HG02759 (cell line): ENCODE measurements at regions not wholly inside any gene's neighbourhood (a gene's known extent, or its start where the extent isn't known, plus 50 kb on each side); places are given as distances from the start of the nearest gene placed in this dataset.

Source experiments
- ATAC-seq: cut with Tn5 transposase; IDR thresholded peaks from one replicate; pipeline ENCODE4 v1.9.1; 2021; ENCODE audit warnings: mild to moderate bottlenecking, moderate library complexity; ENCODE audit not compliant: unreplicated experiment

DNA sequence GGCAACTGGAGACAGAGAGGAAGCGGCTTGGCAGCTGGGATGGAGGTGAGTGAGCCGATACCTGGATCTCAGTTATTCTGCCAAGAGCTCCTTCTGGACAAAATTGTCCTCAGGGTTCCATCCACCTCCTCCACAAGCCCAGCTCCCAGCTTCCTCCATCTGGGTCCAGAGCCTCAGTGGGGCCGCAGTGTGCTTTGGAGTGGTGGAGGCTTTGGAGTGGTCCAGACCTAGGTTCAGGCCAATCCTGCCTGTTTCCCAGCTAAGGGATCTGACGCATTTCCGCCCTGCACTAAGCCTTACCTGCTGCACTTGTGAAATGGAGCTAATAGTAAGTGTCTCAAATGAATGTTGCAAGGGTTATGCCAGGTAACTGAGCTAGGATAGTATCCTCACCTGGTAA lies 355.7 kb upstream of the SHH start:
- no peak for ATAC-seq

DNA sequence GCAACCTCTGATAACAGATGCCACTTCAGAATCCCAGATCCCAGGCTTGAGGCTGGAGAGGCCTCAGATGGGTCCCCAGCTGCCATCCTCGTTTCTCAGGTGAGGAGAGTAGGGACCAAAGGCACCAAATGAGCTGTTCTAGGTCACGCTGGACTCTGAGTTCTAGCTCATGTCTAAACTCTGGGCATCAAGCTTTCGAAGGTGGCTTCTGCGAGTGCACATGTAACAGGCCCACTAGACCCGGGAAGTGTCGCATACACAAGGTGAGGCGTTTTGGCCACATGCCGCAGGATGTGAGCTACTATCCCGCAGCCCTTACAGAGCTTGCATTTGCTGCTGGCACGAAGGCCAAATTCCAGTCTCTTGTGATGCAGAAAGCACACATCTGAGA lies 355.1 kb upstream of the SHH start:
- ATAC-seq = no peak

DNA sequence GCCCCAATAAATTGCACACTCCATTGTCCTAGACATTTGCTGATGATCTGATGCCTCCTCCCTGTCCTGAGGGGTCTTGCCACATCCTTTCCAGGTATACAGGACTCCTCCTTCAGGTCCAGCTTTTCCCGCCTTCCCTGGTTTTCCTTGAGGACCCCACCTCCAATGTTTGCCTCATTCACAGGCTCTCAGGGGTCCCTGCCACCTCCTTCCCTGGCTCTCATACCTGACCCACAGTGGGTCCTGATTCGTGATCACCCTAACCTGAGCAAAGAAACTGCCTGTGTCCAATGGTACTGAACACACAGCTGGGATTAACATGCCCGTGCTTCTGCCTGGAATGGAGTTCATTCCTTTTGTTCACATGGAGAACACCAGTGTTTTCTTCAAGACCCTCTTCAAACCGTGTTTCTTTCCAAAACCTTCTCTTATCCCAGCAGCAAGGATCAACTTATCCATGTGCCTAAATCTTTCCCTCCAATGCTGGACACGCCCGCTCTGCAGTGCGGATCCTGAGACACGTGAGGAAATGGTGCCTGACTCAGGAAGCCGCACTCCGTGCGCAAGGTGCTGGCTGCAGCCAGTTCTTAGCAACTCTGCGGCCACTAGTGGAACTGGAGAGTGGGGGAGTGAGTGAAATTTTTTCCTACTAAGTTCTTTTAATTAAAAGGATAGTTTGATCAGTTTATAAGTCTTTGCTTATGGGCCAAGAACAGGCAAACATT lies 354.6 kb upstream of the SHH start:
- no peak for ATAC-seq

DNA sequence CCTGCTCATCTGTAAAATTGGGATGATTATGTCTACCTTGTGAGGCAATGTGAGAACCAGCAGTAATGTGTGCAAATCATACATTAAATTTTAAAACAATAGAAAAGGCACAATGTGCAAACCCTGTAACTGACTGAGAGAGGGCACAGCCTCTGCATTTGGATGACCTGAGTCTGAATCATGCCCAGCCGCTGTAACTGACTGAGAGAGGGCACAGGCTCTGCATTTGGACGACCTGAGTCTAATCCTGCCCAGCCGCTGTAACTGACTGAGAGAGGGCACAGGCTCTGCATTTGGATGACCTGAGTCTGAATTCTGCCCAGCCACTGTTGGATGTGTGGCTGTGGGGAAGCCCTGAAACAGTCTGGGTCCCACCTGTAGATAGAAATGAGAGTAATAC lies 351.5 kb upstream of the SHH start:
- no peak for ATAC-seq

DNA sequence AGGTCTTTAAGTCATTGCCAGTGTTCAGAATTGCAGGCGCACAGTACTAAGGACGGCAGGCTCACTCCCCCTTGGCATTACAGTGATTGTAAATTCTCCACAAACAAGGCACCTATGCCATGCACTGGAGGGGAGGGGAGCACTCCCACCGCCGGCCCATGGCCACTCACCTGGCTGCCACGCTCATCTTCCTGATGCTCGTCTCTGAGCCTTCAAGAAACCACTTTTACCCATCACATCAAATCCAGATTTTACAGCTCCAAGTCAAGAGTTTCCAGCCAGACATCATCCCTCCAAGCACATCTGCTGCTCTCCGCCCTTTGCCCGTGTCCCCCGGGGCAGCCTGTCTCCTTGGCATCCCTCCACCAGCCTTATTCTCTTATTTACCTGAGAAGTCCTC lies 350.2 kb upstream of the SHH start:
- ATAC-seq = no peak

DNA sequence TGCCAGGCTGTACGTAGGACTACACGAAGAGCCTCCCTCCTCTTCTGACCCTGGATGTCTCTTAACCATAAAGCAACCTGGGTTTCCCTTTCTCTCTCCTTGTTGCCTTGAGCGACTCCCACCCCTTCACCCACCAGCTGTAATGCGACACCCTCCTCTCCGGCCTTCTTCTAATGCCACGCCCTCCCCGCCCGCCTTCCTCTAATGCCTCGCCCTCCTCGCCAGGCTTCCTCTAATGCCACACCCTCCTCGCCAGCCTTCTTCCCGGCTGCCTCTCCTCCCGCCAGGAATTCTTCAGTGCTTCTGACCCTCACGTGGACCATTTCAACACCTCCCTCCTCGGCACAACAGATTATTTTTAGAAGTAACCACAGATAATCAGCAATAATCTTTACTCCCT lies 348.5 kb upstream of the SHH start:
- ATAC-seq = no peak

DNA sequence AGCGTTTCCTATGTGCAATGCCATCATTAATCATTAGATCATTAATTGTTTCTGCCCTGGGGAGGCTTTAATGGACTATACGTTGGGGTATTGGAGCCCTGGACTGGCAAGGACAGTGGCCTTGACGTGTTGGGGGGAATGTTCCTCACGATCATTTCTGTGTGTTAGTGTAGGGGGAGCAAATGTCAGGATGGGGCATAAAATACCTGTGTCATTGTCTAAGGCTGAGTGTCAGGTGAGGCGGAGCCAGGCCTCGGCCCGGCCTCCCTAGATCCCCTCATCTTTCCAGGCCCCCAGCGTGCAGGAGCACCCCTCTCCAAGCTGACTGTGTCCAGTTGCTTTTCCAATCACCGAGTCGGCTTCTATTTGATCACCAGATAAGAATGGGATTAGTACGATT lies 346.4 kb upstream of the SHH start:
- ATAC-seq = no peak

DNA sequence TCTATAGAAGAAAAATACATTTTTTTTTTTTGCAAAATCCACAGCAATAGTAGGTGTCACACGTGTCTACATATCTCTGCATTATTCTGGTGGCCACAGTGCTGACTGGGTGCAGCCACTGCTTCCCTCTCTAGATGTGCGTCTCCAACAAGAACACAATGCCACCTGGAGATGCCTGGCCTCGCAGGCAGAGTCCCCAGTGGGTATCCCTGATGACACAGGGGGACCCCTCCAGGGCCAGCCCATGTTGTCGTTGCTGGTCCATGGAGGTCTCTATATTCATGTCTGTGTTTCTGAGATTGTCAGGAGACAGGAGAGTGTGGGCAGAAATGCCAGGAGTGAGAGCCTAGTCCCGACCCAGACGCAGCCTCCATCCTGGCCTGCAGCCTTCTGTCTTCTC lies 345.9 kb upstream of the SHH start:
- no peak for ATAC-seq

DNA sequence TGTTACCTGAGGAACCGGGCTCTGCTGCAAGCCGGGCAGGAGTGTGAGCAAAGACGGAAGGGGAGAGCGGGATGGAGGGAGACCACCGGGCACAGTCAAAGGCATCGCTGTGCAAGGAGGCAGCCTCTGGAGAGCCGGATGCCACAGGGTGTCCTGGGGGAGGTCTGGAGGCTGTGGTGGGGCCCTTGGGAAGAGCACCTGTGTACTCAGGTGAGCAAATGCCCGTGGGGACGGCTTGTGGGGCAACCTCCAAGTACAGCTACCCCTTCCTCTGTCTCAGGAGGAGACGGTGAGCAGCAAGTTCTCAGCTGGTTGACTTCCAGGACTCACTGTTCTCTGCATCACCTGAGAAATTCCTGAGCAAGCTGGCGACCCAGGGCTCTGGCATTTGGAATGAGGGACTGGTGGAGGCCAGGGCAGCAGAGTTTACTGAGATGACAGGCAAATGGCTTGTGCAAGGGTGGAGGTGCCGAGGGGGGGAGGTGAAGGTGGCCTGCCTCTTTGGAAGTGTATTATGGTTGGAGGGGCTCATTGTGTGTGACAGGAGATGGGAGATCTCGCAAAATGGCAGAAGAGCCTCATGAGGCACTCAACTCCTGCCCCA lies 345.2 kb upstream of the SHH start:
- no peak for ATAC-seq

DNA sequence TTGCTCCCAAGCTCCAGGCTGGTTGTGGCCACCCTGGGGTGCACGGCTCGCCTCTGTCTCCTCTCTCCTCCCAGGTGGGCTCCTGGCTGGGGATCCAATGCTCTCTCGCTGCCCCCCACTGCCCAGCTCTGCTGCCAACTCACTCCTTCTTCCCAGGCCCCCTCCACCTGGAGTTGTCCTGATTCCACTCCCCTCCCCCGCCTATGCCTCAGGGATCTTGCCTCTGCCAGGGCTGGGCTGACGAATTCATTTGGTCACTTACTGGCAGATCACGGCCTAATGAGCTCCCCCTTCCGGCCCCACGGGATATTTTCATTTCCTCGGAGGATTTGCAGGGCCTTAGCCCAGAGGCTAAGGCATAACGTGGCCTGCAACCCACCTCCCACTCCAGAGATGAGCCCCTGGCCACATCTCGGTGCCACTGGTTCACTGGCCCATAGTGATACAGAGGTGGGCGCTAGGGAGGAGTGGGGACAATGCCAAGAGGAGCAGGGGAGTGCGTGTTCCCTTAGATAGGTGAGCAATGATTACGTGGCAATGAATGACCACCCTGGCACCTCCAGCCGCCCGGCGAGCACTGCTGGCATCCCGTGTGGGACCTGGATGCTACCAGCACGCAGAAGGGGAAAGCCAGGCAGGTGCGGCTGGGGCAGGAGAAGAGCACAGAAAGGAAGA lies 344.6 kb upstream of the SHH start:
- no peak for ATAC-seq

DNA sequence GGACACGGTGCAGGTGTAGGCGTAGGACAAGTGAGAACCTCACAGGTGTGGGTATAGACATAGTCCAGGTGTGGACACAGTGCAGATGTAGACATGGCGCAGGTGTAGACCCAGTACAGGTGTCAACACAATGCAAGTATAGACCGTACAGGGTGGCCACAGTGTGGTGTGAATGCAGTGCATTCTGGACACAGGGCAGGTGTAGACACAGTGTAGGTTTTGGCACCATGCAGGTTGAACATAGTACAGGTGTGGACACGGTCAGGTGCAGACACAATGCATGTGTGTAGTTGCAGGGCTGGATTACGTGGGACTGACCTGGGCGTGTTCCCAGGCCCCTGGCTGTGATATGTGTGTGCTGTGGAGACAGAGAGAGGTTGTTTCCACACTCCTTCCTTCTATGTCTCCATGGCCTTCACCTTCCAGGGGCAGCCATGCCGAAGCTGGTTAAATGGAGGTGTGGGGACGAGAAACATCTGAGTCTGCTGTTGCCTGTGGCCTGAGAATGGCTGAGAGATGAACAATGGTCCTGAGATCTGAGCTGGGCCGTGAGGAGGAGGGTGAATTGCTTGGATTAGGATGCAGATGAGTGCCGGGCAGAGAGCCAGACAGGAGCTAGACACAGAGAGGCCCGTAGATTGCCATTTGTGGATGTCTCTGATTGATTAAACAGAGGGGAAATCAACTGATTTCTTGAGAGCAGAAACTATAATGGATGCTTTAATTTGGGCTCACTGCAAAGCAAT lies 343.9 kb upstream of the SHH start:
- ATAC-seq = no peak

DNA sequence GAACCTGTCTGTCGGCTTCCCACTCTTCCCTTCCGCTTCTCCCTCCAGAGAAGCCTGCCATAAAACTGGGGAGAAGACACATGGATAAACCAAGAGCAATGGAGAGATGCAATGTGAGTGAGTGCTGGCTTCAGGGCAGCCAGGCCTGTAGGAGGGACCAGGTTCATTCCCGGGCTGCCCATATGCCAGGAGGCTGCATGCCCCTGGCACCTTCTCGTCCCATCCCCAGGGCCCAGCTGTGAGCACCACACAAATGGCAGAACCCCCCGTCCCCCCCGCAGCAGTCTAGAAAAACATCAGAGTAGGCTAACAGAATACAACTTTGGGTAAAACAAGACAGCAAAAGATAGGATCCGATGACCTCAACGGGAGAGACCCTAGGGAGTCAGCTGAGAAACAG lies 341.3 kb upstream of the SHH start:
- no peak for ATAC-seq

DNA sequence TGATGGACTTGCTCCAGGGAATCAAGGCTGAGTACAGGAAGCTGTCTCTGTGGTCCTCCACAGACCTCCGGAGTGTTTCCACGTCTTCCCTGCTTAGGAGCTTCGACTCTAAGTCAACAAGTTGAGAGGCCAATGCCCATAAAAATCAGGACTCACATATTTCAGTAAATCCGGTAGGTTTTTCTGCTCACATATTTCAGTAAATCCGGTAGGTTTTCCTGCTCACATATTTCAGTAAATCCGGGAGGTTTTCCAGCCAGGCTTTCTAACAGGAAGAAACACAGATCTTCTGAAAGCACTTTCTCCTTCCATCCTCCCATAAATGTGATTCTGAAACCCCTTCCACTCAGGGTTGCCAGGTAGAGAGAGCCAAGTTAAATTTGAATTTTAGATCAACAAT lies 340.1 kb upstream of the SHH start:
- no peak for ATAC-seq

DNA sequence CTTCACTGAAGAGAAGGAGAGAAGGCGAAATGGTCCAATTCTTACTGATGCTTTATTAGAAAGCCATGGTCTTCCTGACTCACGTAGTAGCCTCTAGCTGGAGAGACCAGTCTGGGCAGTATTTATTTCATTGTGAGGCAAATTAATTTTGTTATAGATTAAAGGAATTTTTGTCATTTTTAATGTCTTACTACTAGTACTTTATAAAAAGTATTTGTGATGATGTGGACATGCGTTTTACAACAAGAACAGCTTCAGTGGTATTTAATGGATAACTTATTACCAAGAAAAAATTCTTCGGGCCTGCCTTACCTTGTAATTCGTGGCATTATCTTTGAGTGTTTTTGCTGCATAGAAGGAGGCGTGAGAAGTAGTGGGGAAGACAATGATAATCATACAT lies 339.4 kb upstream of the SHH start:
- ATAC-seq = no peak

DNA sequence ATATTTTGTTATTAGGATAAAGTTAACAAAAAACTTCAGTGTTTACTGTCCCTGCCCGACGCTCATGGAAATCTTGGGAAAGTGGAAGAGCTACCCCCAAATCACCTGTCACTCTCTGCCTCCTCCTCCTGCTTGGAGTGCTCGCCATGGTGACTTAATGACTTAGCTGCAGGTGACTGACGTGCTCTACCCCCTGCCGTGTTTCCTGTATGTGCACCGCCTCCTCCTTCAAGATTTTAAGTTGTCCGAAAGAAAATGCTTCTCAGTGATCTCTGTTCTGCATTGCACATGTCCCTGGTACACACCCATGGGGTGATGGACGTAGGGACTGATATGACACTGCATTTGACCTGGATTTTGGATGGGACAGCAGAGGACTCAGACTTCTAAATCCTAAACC lies 338.8 kb upstream of the SHH start:
- ATAC-seq = no peak

DNA sequence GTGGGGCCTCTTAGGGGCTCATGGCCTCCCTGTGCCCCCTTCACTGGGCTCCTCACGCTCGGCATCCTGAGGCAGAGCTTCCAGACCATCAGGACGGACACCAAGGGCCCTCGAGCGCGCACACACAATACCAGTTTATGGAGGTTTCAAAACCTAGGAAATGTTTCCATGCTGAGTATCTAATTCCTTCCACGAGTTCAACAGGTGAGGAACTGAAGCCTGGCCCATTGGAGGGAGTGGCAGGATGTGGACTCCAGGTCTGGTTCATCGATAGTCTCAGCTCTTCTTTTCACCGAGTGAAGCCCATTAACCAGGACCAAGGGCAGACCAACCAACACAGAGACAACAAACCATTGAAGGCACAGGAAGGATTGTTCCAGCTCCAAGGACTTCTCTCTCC lies 336.7 kb upstream of the SHH start:
- no peak for ATAC-seq

DNA sequence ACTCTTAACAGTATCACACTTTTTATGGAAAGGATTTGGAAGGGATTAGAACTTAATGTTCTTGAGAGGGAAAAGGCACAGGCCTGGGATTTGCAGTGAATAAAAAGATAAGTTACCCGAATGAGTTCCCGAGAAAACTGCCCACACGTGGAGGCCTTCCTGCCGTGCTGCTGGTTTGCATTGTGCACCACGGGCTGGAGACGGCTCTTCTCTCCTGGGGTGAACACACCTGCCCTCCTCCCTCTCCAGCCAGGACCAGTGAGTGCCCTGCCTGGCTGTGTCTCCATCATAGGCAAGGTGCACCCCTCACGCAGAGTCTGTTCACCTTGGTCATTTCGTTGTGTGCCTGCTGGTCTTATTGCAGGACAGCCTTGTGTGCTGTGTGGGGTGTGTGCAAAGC lies 336.3 kb upstream of the SHH start:
- ATAC-seq = no peak

DNA sequence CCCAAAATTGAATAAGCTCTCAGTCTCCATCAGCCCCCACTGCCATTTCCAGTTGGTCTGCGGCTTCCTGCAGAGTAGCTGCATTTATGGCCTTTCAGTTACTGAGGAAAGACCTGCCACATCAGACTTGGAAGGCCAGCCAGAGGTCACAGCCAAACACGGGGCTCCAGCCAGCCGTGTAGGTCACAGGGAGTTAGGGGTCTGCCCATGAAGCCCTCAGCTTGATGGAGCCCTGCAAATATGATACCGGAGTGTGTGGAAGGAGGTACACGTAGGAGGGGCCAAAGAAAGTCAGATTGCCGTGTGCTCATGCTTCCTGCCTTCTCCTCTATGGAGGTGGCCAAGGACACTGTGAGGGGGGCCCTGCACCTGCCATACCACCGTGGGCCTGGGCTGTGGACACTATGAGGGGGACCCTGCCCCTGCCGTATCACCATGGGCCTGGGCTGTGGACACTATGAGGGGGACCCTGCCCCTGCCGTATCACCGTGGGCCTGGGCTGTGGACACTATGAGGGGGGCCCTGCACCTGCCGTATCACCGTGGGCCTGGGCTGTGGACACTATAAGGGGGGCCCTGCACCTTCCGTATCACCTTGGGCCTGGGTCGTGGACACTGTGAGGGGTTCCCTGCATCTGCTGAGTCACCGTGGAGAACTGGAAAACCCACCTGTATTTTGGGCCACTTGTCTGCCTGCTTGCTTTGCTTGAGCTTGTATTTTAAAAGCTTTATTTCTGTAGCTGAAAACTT lies 335.7 kb upstream of the SHH start:
- ATAC-seq = no peak

DNA sequence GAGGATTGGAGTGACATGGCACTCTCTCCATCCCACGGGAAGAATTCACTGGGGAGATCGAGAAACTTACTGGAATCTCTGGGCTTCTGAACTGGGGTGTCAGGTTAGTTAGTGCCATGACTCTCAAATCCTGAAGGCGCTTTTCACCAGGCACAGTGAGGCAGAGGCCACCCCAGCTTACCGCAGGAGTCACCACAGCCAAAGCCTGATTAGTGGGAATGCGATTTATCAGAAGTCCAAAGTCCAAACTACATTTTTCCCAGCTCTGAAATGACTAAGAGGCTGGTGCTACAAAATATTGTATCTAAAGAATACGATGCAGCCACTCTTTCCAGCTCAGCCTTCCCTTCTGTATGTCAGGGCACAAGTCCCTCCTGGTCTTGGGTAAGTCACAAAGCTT lies 334.8 kb upstream of the SHH start:
- no peak for ATAC-seq

DNA sequence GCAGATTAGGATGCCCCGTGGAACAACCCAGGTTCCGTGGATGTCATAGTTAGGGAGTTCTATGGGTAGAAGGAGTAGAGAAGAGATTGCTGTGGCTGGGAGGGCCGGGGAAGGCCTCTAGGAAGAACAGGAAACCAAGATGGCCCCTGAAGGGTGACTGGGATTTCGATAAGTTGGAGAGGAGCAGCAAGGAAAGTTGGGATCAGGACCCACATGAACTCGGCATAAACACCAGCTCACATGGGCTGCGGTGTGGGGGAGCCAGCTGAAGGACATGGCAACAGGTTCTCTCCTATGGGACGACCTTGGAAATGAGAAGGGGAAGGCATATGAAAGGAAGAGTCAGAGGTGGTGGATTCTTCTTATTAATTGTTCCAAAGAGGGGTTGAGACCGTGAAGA lies 333.7 kb upstream of the SHH start:
- no peak for ATAC-seq

DNA sequence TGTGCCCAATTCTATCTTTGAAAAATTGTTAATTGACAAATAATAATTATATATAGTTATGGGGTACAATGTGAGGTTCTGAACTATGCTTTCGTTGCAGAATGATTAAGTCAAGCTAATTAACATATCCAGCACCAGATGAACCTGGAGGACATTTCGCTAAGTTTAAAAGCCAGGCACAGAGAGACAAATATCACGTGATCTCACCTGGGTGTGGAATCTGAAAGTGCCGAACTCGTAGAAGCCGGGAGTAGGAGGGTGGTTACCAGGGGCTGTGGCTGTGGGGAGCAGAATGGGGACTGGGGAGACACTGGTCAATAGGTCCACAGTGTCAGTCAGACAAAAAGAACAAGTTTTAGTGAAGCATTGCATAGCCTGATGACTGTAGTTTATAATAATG lies 332.9 kb upstream of the SHH start:
- ATAC-seq = no peak
